Activated CD8-positive, alpha-beta T cell treated with anti-CD3 and anti-CD28 coated beads, Interleukin-2, amount 10 ng/mL, durations not matched to agents 7 days and 5 days (primary cell): ENCODE measurements at regions not wholly inside any gene's neighbourhood (a gene's known extent, or its start where the extent isn't known, plus 50 kb on each side); places are given as distances from the start of the nearest gene placed in this dataset.
"Not testable (repeated sequence)": the region's sequence is repeated elsewhere in the genome, so short reads cannot be mapped to it uniquely, and the experiment has no call there.

ENCODE experiments used
- ATAC-seq: fragments of 150-1000 bp; cut with Tn5 transposase; one replicate; pipeline ENCODE4 v1.10.0; 2021; ENCODE audit warnings: moderate library complexity
- CTCF ChIA-PET: fragments of 350-600 bp; sonication (Branson Sonifier 250); formaldehyde crosslinking; loops from one replicate; lab custom pipeline; 2021; ENCODE audit warnings: antibody characterized with exemption; lab: Charles Lee
- POLR2A ChIA-PET: fragments of 350-600 bp; sonication (Branson Sonifier 250); formaldehyde crosslinking; loops from one replicate; lab custom pipeline; 2021; ENCODE audit warnings: antibody characterized with exemption; lab: Charles Lee
- DNase-seq: peaks from one replicate; pipeline ENCODE4 v3.0.0-alpha.2; 2020
- H3K27ac Mint-ChIP-seq: one replicate; pipeline ENCODE4 v1.8.0; 2021; ENCODE audit warnings: mild to moderate bottlenecking, mixed read lengths
- H3K27me3 Mint-ChIP-seq: one replicate; pipeline ENCODE4 v1.8.0; 2021; ENCODE audit warnings: low read depth, mixed read lengths
- H3K36me3 Mint-ChIP-seq: one replicate; pipeline ENCODE4 v1.8.0; 2021; ENCODE audit warnings: low read depth, mixed read lengths
- H3K4me1 Mint-ChIP-seq: one replicate; pipeline ENCODE4 v1.8.0; 2021; ENCODE audit warnings: low read depth, mixed read lengths
- H3K4me3 Mint-ChIP-seq: one replicate; pipeline ENCODE4 v1.8.0; 2021; ENCODE audit warnings: mild to moderate bottlenecking, mixed read lengths
- H3K9me3 Mint-ChIP-seq: one replicate; pipeline ENCODE4 v1.8.0; 2022; ENCODE audit warnings: mixed read lengths; ENCODE audit not compliant: insufficient read depth

DNA sequence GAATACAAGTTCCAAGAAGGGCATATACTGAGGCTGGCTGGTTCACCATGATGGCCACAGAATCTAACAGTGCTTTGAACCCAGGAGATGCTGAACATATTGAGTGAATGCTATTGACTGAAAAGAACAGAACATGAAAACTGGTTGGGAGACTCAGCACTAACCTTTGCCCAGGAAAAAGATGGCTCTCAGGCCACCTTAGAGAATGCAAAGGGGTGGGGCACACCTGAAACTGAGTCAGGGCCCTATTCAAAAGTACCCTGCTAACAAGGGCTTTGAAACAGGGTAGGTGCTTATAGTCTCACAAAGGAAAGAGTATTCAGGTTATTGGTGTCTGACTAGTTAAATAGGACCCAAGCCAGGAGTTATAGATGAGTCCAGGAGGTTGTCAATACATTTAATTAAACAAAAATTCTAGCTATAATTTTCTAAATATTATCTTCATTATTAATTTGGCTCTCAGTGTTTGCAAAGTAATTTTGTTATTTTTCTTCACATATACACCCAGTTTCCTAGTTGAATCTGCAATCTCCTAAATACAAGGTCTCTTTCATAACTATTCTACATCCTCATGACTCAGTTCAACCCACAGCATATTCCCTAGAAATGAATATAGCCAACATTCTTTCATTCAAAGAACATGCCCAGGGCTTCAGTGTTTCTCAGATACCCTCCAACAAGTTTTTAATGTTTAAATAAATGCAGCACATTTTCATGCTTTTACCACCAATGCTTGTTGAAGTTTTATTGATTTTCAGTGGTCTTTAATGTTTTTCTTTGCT is 144.2 kb upstream of the RAPGEF2 start:
- CTCF ChIA-PET, result no interaction called here
- Mint-ChIP-seq H3K27ac (no peak overlapping the region), H3K9me3 (no peaks in the 10 kb centered on the region), H3K36me3 (no peaks in the 10 kb centered on the region), H3K4me1 (no peaks in the 10 kb centered on the region), H3K4me3 (no peak overlapping the region), H3K27me3 (peaks cover 2% of the 10 kb centered on the region)
- ATAC-seq, result no peak
- POLR2A ChIA-PET, result no interaction called here
- no peak for DNase-seq

DNA sequence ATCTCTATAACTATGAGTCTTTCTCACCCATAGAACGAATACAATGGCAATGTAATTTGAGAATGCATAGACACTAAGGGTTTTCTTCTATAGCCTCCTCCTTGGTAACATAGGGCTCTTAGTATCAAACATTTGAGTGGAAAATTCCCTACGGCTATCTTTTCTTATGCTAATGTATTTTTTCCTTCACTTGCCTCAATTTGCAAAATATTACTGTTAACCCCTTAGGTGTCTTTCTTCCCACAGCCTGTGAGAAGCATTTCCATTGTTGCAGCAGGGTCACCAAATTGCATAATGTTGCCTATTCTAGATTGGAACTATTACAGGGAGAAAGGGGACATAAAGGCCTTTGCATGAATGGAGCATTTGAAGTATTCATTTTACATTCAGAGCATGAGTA is 140.5 kb upstream of the RAPGEF2 start:
- ChIA-PET CTCF (no interaction called here), POLR2A (no interaction called here)
- Mint-ChIP-seq H3K9me3 (no peaks in the 10 kb centered on the region), H3K4me1 (no peaks in the 10 kb centered on the region), H3K27me3 (peaks cover 6% of the 10 kb centered on the region), H3K36me3 (no peaks in the 10 kb centered on the region), H3K27ac (no peak overlapping the region), H3K4me3 (no peak overlapping the region)
- ATAC-seq (no peak), DNase-seq (no peak)

DNA sequence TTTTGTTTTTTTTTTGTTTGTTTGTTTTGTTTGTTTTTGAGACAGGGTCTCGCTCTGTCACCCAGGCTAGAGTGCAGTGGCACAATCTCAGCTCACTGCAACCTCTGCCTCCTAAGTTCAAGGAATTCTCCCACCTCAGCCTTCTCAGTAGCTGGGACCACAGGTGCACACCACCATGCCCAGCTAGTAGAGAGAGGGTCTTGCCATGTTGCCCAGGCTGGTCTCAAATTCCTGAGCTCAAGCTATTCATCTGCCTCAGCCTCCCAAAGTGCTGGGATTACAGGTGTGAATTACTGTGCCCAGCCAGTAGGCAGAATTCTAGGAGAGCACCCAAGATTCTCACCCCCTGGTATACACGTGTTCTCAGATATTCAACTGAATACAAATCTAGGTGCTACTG is 139.6 kb upstream of the RAPGEF2 start:
- POLR2A ChIA-PET, CTCF ChIA-PET, ATAC-seq, H3K36me3 Mint-ChIP-seq, DNase-seq, H3K27ac Mint-ChIP-seq, H3K9me3 Mint-ChIP-seq, H3K27me3 Mint-ChIP-seq, H3K4me1 Mint-ChIP-seq, H3K4me3 Mint-ChIP-seq: not testable (repeated sequence)

DNA sequence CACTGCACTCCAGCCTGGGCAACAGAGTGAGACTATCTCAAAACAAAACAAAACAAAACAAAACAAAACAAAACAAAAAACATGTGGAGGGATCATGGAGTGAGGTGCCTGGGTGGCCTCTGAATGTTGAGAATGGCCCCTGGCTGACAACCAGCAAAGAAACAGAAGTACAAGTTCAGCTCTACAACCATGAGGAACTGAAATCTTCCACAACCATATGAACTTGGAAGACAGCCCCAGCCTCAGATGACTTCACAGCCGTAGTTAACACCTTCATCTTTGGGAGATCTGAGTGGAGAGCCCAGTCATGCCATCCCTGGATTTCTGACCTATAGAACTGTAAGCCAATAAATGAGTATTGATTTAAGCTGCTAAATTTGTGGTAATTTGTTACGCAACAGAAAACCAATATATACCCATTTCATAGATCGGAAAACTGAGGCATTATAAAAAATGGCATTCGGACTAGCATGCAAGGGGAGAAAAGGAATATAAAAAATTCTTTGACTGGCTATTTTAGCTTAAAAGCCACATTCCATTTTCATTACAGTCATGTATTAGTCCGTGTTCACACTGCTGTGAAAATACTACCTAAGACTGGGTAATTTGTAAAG is 138.7 kb upstream of the RAPGEF2 start:
- no peak for DNase-seq
- H3K9me3 Mint-ChIP-seq, result no peaks in the 10 kb centered on the region
- peaks cover 6% of the 10 kb centered on the region for H3K27me3 Mint-ChIP-seq
- no peak for ATAC-seq
- ChIA-PET POLR2A (no interaction called here), CTCF (no interaction called here)
- no peak overlapping the region for H3K4me3 Mint-ChIP-seq
- no peaks in the 10 kb centered on the region for H3K4me1 Mint-ChIP-seq
- no peaks in the 10 kb centered on the region for H3K36me3 Mint-ChIP-seq
- no peak overlapping the region for H3K27ac Mint-ChIP-seq

DNA sequence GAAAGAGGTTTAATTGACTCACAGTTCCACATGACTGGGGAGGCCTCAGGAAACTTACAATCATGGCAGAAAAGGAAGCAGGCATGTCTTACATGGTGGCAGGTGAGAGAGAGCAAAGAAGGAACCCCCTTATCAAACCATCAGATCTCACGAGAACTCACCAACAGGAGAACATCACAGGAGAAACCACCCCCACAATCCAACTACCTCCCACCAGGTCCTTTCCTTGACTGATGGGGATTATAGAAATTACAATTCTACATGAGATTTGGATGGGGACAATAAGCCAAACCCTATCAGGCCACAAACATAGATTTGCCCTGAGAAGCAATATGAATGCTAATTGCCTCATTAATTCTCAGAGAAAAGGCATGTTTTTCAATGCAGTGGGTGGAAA is 138.2 kb upstream of the RAPGEF2 start:
- no peaks in the 10 kb centered on the region for H3K9me3 Mint-ChIP-seq
- no peak overlapping the region for H3K27ac Mint-ChIP-seq
- DNase-seq (no peak), ATAC-seq (no peak)
- H3K4me1 Mint-ChIP-seq, result no peaks in the 10 kb centered on the region
- no peaks in the 10 kb centered on the region for H3K36me3 Mint-ChIP-seq
- ChIA-PET POLR2A (no interaction called here), CTCF (no interaction called here)
- H3K27me3 Mint-ChIP-seq, result peaks cover 6% of the 10 kb centered on the region
- H3K4me3 Mint-ChIP-seq, result no peak overlapping the region

DNA sequence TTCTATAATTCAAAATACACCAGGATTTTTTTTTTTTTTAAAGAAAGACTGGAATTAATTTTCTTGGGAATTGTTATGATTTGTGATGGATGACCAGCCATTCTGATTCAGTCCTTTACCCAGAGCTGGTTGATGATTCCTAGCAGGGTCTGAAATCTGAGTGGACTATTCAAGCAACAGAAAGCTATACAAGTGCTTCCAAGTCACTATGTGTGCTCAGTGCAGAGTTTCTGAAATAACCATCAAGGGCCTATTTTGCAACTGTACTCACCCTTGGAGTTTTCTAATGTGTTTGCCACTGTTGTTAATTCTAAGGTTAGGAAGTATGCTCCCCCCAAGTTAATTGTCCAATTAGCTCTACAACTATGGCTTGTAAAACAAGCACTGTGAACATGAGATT is 137.7 kb upstream of the RAPGEF2 start:
- DNase-seq, result no peak
- ChIA-PET CTCF (no interaction called here), POLR2A (no interaction called here)
- H3K9me3 Mint-ChIP-seq, result no peaks in the 10 kb centered on the region
- H3K36me3 Mint-ChIP-seq, result no peaks in the 10 kb centered on the region
- no peak for ATAC-seq
- H3K4me1 Mint-ChIP-seq, result no peaks in the 10 kb centered on the region
- no peak overlapping the region for H3K4me3 Mint-ChIP-seq
- no peak overlapping the region for H3K27ac Mint-ChIP-seq
- H3K27me3 Mint-ChIP-seq, result peaks cover 6% of the 10 kb centered on the region

DNA sequence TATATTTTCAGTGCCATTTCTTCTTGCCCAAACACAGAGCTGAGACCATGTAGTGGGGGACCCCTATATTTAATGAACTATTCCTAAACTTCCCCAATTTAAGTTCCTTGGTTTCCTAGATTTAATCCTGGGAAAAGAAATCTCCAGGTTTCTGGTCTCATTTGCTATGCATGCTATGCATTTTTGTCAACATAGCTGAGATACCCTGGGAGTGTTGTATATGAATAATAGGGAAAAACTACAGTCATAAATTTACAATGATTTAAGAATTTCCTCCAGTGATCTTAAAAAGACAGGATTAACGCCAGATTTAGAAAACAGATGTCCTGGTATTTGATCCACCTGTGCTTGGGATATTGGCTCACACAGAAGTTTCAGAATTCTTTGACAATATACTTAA is 136.8 kb upstream of the RAPGEF2 start:
- Mint-ChIP-seq H3K27ac (no peak overlapping the region), H3K4me1 (no peaks in the 10 kb centered on the region), H3K9me3 (no peaks in the 10 kb centered on the region), H3K27me3 (peaks cover 6% of the 10 kb centered on the region), H3K4me3 (no peak overlapping the region), H3K36me3 (no peaks in the 10 kb centered on the region)
- ATAC-seq, result no peak
- POLR2A ChIA-PET, result no interaction called here
- no peak for DNase-seq
- CTCF ChIA-PET, result no interaction called here

DNA sequence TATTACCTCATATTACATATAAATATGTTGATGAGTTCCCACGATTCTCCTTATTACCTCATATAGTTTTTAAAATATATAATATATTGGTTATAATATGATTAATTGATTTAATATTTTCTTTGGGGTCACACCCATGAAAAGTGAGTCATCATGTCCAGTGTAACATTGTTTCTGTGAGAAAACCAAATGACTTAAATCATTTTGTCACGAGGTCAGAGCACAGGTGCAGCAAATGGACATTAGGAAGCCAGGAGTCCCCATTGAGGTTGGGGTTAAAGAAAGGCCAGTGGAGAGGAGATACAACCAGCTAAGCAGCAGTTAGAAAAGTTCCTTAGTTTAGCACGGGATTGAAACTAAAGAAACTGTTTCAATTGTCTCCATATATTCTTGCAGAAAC is 133.9 kb upstream of the RAPGEF2 start:
- Mint-ChIP-seq H3K27me3 (peaks cover 5% of the 10 kb centered on the region), H3K36me3 (no peaks in the 10 kb centered on the region), H3K27ac (no peak overlapping the region), H3K9me3 (no peaks in the 10 kb centered on the region), H3K4me3 (no peak overlapping the region), H3K4me1 (no peaks in the 10 kb centered on the region)
- ATAC-seq (no peak), DNase-seq (no peak)
- CTCF ChIA-PET, result no interaction called here
- POLR2A ChIA-PET, result no interaction called here

DNA sequence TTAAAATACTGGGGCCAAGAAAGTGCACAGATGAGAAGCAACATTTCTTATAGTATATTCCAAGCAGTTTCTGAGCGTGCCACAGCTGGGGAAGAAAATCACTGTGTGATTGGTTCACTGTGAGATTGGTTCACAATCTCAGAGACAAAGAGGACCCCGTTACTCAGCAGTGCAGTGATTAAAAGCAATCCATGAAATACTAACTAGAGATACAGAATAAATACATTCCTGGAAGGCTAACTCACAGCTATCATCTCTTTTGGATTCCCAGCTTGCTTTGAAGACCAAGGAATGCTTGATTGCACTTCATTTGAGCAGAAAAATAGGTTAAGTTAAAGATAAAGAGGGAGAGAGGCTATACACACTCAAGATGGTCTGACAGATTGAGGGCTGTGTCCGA is 132.1 kb upstream of the RAPGEF2 start:
- ATAC-seq (no peak), DNase-seq (no peak)
- no peak overlapping the region for H3K27ac Mint-ChIP-seq
- no peaks in the 10 kb centered on the region for H3K9me3 Mint-ChIP-seq
- POLR2A ChIA-PET, result no interaction called here
- H3K36me3 Mint-ChIP-seq, result no peaks in the 10 kb centered on the region
- no peak overlapping the region for H3K4me3 Mint-ChIP-seq
- H3K4me1 Mint-ChIP-seq, result no peaks in the 10 kb centered on the region
- H3K27me3 Mint-ChIP-seq, result peaks cover 5% of the 10 kb centered on the region
- CTCF ChIA-PET, result no interaction called here

DNA sequence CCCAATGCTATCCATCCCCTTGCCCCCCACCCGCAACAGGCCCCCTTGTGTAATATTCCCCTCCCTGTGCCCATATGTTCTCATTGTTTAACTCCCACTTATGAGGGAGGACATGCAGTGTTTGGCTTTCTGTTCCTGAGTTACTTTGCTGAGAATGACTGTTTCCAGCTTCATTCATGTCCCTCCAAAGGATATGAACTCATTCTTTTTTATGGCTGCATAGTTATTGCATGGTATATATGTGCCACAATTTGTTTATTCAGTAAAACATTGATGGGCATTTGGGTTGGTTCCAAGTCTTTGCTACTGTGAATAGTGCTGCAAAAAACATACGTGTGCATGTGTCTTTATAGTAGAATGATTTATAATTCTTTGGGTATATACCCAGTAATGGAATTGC is 128.4 kb upstream of the RAPGEF2 start:
- CTCF ChIA-PET, H3K9me3 Mint-ChIP-seq, H3K27ac Mint-ChIP-seq, H3K4me3 Mint-ChIP-seq, ATAC-seq, POLR2A ChIA-PET, H3K4me1 Mint-ChIP-seq, DNase-seq, H3K36me3 Mint-ChIP-seq, H3K27me3 Mint-ChIP-seq: not testable (repeated sequence)

DNA sequence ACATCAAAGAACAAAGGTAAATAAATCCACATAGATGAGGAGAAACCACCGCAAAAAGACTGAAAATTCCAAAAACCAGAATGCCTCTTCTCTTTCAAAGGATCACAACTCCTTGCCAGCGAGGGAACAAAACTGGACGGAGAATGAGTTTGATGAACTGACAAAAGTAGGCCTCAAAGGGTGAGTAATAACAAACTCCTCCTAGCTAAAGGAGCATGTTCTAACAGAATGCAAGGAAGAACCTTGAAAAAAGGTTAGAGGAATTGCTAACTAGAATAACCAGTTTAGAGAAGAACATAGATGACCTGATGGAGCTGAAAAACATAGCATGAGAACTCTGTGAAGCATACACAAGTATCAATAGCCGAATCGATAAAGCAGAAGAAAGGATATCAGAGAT is 122.2 kb upstream of the RAPGEF2 start:
- H3K36me3 Mint-ChIP-seq, H3K27ac Mint-ChIP-seq, POLR2A ChIA-PET, H3K4me1 Mint-ChIP-seq, ATAC-seq, DNase-seq, H3K27me3 Mint-ChIP-seq, H3K9me3 Mint-ChIP-seq, CTCF ChIA-PET, H3K4me3 Mint-ChIP-seq: not testable (repeated sequence)

DNA sequence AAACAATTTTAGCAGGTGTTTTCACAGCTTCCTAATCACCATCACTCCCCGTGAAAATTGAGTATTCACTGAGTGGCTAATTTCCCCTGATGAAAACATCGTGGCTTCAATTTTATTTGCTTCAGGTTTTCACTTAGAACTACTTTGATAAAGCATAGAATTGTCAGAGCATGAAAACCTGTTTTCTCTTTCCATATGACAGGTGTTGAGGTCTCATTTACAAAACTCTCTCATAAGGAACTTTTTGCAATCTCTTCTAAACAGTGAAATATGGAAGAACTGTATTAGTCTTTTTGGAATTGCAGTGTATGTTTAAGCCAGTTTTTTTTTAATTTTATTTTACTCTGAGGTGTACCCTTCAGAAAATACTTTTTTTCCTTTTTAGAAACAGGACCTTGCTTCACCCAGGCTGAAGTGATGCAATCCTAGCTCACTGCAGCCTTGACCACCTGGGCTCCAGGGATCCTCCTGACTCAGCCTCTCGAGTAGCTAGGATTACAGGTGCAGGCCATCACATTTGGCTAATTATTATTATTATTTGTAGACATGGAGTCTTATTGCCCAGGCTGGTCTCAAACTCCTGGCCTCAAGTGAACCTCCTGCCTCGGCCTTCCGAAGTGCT is 111.2 kb upstream of the RAPGEF2 start:
- no peak for ATAC-seq
- H3K27ac Mint-ChIP-seq, result no peak overlapping the region
- no peaks in the 10 kb centered on the region for H3K36me3 Mint-ChIP-seq
- DNase-seq, result no peak
- CTCF ChIA-PET, result no interaction called here
- H3K4me1 Mint-ChIP-seq, result no peaks in the 10 kb centered on the region
- H3K4me3 Mint-ChIP-seq, result no peak overlapping the region
- peaks cover 6% of the 10 kb centered on the region for H3K27me3 Mint-ChIP-seq
- no peaks in the 10 kb centered on the region for H3K9me3 Mint-ChIP-seq
- POLR2A ChIA-PET, result no interaction called here
